Pancreas (tissue), 10 donors: ENCODE measurements at regions not wholly inside any gene's neighbourhood (a gene's known extent, or its start where the extent isn't known, plus 50 kb on each side); places are given as distances from the start of the nearest gene placed in this dataset.

Experiments used
- ATAC-seq, 4 donors: fragments of 200-7000 bp; cut with Tn5 transposase; one replicate each; pipeline versions ENCODE4 v1.8.0 to v1.9.1; 2020; ENCODE audit warnings: mild to moderate bottlenecking in 4 of 4, moderate library complexity in 4 of 4
- DNase-seq, 6 donors: peaks; one replicate each; pipeline ENCODE4 v3.0.0-alpha.2; 2020
- FAIRE-seq: peaks from 2 replicates; lab custom pipeline; 2012; peaks lifted over from hg19 to GRCh38; lab: Jason Lieb, UNC
- H3K27ac ChIP-seq, 4 donors: fragments of 200-600 bp; sonication (generic); 1 replicate in 3 of 4; 2 replicates in 1 of 4; pipeline versions ENCODE4 v1.5.0 to v1.8.0; 2020
- H3K27me3 ChIP-seq, 4 donors: fragments of 200-600 bp; one replicate each; pipeline ENCODE4 v1.8.0; 2021
- H3K36me3 ChIP-seq, 3 donors: fragments of 200-600 bp; sonication (generic) in 1 of 3; one replicate each; pipeline versions ENCODE4 v1.5.0 to v1.8.0; 2020 to 2021
- H3K4me1 ChIP-seq, 3 donors: fragments of 200-600 bp; one replicate each; pipeline ENCODE4 v1.8.0; 2021
- H3K4me3 ChIP-seq, 4 donors: fragments of 200-600 bp; sonication (generic) in 2 of 4; one replicate each; pipeline versions ENCODE4 v1.5.0 to v1.8.0; 2020 to 2021
- H3K9me3 ChIP-seq, 4 donors: fragments of 200-600 bp; one replicate each; pipeline ENCODE4 v1.8.0; 2021
- CTCF ChIP-seq, 4 donors: fragments of 200-600 bp; sonication (generic) in 3 of 4; IDR thresholded peaks; one replicate each; pipeline versions ENCODE4 v1.5.0 to v1.8.0; 2021; ENCODE audit warnings: antibody characterized with exemption in 4 of 4
- WGBS, 2 donors: extraction: QIAGEN DNeasy Blood & Tissue Kit; methylation state at CpG; one replicate each; pipeline ENCODE4 v1.1.7; 2013; 5-methylcytosine and 5-hydroxymethylcytosine counted together
- intact Hi-C, 3 donors: fragments of 100-400 bp; cut with DNase I; formaldehyde crosslinking; loops; one replicate each; pipeline versions ENCODE4 v1.11.1 to v1.14.2; 2022
- donor health status: healthy with polysubstance abuse.
- donor health status: DM: no; HTN: no; CAD: no; lungs with moderate emphysema.
- donor health status: DM: no; HTN: no; CAD: no.
- donor health status: control.
- donor health status: control.
- donor health status: Bipolar disorder and iron deficiency.
- donor health status: DM: yes; HTN: yes; CAD: no.
- donor health status: DM: no; HTN: no; CAD: no.
- donor health status: DM: no; HTN: no; CAD: no.
- donor health status: DM: yes; HTN: yes; CAD: no.

GRCh38 chr18:45467945-45468344 lies 147.3 kb upstream of the SLC14A2 start:
- FAIRE-seq: no peak
- Histone ChIP-seq H3K4me1 (no peaks in the 10 kb centered on the region), H3K36me3 (no peaks in the 10 kb centered on the region), H3K27me3 (no peaks in the 10 kb centered on the region), H3K4me3 (no peak overlapping the region), H3K27ac (no peak overlapping the region), H3K9me3 (no peaks in the 10 kb centered on the region)
- TF ChIP-seq CTCF (IDR thresholded peaks at IDR 0.05): no peak
- intact Hi-C loops: no loop called here
- DNase-seq: no peak
- ATAC-seq: no peak
- WGBS, 2 donors: 51 to 54% methylated on average over 2 of the region's 2 CpGs

- DNase-seq (no peak), ATAC-seq (no peak), FAIRE-seq (no peak)
- Histone ChIP-seq H3K27me3 (no peaks in the 10 kb centered on the region), H3K27ac (no peak overlapping the region), H3K9me3 (no peaks in the 10 kb centered on the region), H3K36me3 (no peaks in the 10 kb centered on the region), H3K4me3 (no peak overlapping the region), H3K4me1 (no peaks in the 10 kb centered on the region)
- 85 to 87% methylated on average over 3 of the region's 3 CpGs for WGBS, 2 donors
- no peak for TF ChIP-seq CTCF (IDR thresholded peaks at IDR 0.05)
- intact Hi-C loops: no loop called here
Observed at GRCh38 chr18:45478889-45479288, 136.4 kb upstream of the SLC14A2 start.

GRCh38 chr18:45480219-45481015 lies 134.9 kb upstream of the SLC14A2 start:
- 73 to 85% methylated on average over 1 of the region's 1 CpG for WGBS, 2 donors
- no peak for ATAC-seq
- intact Hi-C loops: no loop called here

GRCh38 chr18:45481821-45482220 lies 133.5 kb upstream of the SLC14A2 start:
- FAIRE-seq (no peak), ATAC-seq (no peak), DNase-seq (no peak)
- intact Hi-C loops: no loop called here
- H3K9me3 ChIP-seq: no peaks in the 10 kb centered on the region
- no peak overlapping the region for H3K4me3 ChIP-seq
- H3K36me3 ChIP-seq: no peaks in the 10 kb centered on the region
- no peaks in the 10 kb centered on the region for H3K4me1 ChIP-seq
- H3K27me3 ChIP-seq: no peaks in the 10 kb centered on the region
- no peak overlapping the region for H3K27ac ChIP-seq
- WGBS, 2 donors: 14 to 17% methylated on average over 2 of the region's 2 CpGs
- TF ChIP-seq CTCF (IDR thresholded peaks at IDR 0.05): no peak

More at GRCh38 chr18:45480219-45481015, 134.9 kb upstream of the SLC14A2 start:
- Histone ChIP-seq H3K27ac (no peak overlapping the region), H3K4me3 (no peak overlapping the region), H3K4me1 (no peaks in the 10 kb centered on the region), H3K36me3 (no peaks in the 10 kb centered on the region), H3K27me3 (no peaks in the 10 kb centered on the region), H3K9me3 (no peaks in the 10 kb centered on the region)
- FAIRE-seq (no peak), DNase-seq (no peak)
- TF ChIP-seq CTCF (IDR thresholded peaks at IDR 0.05): no peak

- intact Hi-C loops: no loop called here
- H3K27me3 ChIP-seq: no peaks in the 10 kb centered on the region
- no peak overlapping the region for H3K4me3 ChIP-seq
- H3K36me3 ChIP-seq: no peaks in the 10 kb centered on the region
- H3K27ac ChIP-seq: no peak overlapping the region
- TF ChIP-seq CTCF (IDR thresholded peaks at IDR 0.05): no peak
- DNase-seq (no peak), ATAC-seq (no peak), FAIRE-seq (no peak)
- WGBS, 2 donors: 35 to 38% methylated on average over 1 of the region's 1 CpG
- H3K4me1 ChIP-seq: no peaks in the 10 kb centered on the region
- H3K9me3 ChIP-seq: no peaks in the 10 kb centered on the region
Observed at GRCh38 chr18:45482286-45482685, 133.0 kb upstream of the SLC14A2 start.
